HG03196 (cell line): ENCODE measurements at regions not wholly inside any gene's neighbourhood (a gene's known extent, or its start where the extent isn't known, plus 50 kb on each side); places are given as distances from the start of the nearest gene placed in this dataset.
"Not testable (repeated sequence)": the region's sequence is repeated elsewhere in the genome, so short reads cannot be mapped to it uniquely, and the experiment has no call there.

Experiments
- ATAC-seq: cut with Tn5 transposase; IDR thresholded peaks from one replicate; pipeline ENCODE4 v1.9.1; 2021; ENCODE audit not compliant: unreplicated experiment

DNA sequence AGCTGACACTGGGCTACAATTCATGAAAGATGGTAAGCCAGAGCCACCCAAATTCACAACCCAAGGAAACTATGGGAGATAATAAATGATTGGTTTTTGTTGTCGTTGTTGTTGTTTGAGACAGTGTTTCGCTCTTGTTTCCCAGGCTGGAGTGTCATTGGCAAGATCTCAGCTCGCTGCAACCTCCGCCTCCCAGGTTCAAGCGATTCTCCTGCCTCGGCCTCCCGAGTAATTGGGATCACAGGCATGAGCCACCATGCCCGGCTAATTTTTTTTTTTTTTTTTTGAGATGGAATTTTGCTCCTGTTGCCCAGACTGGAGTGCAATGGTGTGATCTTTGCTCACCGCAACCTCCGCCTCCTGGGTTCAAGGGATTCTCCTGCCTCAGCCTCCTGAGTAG, 65.9 kb upstream of the METTL9 start:
- not testable (repeated sequence) for ATAC-seq

- not testable (repeated sequence) for ATAC-seq
These were observed 64.8 kb upstream of the METTL9 start for GRCh38 chr16:21534561-21534960.

GRCh38 chr16:21535201-21535600, 64.2 kb upstream of the METTL9 start:
- not testable (repeated sequence) for ATAC-seq

GRCh38 chr16:21536740-21537139, 62.6 kb upstream of the METTL9 start:
- ATAC-seq, result not testable (repeated sequence)

DNA sequence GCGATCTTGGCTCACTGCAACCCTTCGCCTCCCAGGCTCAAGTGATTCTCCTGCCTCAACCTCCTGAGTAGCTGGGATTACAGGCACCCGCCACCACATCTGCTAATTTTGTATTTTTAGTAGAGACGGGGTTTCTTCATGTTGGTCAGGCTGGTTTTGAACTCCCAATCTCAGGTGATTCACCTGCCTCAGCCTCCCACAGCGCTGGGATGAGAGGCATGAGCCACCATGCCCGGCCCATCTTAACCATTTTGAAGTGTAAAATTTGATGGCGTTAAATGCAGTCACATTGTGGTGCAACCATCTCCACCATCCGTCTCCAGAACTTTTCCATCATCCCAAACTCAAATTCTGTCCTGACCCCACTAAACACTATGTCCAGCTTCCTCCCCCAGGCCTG, 61.8 kb upstream of the METTL9 start:
- not testable (repeated sequence) for ATAC-seq

DNA sequence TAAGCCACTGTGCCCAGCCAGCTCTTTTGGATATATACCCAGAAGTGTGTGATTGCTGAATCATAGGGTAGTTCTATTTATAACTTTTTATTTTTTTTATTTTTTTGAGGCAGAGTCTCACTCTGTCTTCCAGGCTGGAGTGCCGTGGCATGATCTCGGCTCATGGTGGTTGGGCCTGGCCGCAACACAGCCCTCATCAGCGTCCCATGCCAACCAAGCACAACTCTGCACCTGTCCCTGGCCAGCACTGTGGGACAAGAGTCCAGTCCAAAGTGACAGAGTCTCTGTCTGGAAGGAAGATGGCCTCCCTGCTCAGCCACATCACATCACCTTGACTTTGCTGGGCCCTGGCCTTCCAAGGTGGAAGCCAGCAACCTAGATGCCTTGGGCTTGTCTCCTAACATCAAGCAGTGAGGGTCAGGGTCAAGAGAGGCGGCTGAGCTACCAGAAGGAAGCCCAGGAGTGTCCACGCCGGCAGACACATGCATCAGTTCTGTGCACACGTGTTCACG, 60.2 kb upstream of the METTL9 start:
- ATAC-seq, result not testable (repeated sequence)

DNA sequence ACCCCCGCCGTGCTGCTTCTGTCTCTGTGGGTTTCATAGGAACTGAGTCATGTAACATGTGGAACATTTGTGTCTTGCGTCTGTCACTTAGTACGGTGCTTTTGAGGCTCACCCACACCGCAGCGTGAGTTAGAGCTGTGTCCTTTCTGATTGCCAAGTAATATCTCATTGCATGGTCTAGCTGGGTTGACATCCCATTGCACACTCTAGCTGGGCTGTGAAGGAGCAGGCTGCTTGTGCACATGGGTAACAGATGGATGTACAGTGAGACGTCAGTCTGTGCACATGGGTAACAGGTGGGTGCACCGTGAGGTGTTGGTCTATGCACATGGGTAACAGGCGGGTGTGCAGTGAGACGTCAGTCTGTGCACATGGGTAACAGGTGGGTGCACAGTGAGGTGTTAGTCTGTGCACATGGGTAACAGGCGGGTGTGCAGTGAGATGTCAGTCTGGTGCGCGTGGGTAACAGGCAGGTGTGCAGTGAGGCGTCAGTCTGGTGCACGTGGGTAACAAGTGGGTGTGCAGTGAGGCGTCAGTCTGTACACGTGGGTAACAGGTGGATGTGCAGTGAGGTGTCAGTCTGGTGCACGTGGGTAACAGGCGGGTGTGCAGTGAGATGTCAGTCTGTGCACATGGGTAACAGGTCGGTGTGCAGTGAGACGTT, 58.5 kb upstream of the METTL9 start:
- peak; percentile 44 for ATAC-seq

DNA sequence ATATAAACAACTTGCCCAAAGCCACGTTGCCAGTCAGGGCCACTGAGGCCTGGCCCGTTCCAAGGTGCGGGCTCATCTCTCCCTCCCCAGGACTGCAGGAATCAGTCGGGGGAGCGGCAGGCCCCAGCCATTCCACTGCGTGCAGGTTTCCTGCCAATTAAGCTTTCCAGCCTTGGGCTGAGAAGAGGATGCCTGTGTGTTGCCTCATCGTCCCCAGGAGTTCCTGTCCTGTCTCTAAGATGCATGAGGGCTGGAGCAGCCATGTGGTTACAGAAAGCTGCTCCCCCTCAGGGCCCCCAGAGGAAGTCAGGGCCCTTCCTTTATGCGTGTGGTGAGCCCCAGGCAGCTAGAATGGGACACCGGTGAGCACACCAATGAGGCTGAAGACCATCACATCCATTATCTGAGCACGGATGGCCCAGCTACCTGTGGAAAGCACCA, 57.7 kb upstream of the METTL9 start:
- ATAC-seq, result peak; percentile 56

DNA sequence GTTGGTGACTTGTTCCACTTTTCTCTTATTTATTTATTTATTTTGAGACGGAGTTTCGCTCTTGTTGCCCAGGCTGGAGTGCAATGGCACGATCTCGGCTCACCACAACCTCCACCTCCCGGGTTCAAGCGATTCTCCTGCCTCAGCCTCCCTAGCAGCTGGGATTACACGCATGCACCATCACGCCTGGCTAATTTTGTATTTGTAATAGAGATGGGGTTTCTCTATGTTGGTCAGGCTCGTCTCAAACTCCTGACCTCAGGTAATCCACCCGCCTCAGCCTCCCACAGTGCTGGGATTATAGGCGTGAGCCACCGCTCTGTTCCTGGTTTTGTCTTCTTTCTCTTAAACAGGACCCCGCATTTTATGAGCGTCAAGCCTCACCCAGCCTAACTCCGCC, 57.3 kb upstream of the METTL9 start:
- not testable (repeated sequence) for ATAC-seq

DNA sequence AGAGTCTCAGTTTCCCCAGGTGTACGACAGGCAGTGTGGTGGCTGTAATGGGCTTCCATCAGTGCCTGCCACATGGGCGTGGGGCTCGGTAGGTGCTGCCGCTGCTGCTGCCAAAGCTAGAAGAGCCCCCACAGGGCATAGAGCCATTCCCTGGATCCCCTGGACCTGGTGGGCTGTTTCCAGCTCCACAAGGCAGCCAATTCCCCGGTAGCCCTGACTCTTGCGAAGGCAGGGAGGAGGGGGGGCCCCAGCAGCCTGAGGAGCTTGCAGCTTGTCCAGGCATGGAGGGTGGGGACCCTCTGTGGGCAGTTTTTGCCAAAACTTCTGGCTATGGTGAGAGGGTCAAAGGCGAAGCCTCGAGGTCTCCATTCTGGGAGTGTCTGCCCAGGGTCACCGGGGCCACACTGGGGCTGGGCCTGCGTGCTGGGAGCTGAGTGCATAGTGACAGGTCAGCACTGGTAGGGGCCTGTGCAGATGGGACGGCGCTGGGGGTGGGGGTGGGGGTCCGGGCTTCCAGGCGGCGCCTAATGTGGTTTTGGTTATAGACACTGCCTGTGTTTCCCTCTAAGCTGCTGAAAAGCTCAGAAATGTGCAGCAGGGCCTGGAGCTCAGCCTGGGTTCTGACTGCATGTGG, 56.8 kb upstream of the METTL9 start:
- not testable (repeated sequence) for ATAC-seq

- not testable (repeated sequence) for ATAC-seq
These were observed 56.1 kb upstream of the METTL9 start for GRCh38 chr16:21543151-21543836.

DNA sequence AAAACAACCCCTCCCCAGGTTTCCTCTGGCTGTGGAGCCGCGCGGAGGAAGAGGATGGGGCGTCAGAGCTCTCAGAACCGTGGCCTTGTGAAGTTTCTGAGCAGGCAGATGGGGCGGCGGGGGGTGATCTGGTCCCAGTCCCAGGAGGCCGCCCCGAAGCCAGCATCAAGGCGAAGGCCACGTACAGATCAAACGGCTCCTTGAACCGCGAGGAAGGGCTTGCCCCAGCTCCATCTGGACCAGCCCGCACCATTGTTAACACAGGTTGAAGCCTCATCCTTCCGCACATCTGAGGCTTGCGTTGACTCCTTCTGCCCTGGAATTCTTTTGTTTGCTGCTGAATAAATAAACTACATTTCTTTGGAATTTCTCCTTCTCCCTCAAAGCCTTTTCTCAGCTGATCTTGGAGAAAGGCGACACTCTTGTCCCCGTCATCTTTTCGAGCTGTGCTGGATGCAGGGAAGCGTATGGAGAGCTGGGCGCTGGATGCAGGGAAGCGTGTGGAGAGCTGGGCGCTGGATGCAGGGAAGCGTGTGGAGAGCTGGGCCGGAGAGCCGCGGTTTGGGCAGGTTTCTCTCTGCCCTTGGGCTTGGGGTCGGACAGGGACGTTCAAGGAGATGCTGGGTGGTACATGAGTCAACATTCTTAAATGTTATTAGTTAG, 53.6 kb upstream of the METTL9 start:
- not testable (repeated sequence) for ATAC-seq

DNA sequence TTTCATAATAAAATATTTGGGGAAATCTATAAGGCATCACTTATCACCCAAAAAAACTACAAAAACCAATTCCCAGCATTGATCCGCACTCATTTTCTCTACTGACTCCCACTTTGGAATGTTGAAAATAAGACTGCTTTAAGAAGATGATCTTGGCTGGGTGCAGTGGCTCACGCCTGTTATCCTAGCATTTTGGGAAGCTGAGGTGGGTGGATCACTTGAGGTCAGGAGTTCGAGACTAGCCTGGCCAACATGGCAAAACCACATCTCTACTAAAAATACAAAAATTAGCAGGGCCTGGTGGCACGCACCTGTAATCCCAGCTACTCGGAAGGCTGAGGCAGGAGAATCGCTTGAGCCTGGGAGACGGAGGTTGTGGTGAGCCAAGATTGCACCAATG, 50.0 kb upstream of the METTL9 start:
- ATAC-seq, result not testable (repeated sequence)
